GM19397 (cell line): ENCODE measurements at regions not wholly inside any gene's neighbourhood (a gene's known extent, or its start where the extent isn't known, plus 50 kb on each side); places are given as distances from the start of the nearest gene placed in this dataset.

Source experiments
- ATAC-seq: cut with Tn5 transposase; IDR thresholded peaks from one replicate; pipeline ENCODE4 v1.9.1; 2021; ENCODE audit warnings: mild to moderate bottlenecking, moderate library complexity; ENCODE audit not compliant: unreplicated experiment

DNA sequence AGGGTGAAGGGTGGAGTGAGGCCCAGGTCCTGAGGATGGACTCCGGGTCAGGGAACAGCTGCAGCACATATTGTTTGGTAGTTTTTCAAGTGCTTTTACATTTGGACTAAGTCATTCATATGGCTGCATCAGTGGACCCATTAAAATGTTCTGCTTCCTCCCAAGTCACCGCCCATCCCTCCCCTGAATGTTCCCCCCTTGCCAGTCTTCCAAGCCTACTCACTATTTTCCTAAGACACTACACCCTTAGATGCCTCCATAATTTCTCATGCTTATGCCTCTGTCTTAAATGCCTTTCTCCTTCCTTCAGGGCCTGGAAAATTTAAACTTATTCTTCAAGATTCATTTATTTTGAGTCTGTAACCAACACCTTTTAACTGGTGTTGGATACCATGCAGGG lies 86.6 kb upstream of the NR4A3 start:
- no peak for ATAC-seq

DNA sequence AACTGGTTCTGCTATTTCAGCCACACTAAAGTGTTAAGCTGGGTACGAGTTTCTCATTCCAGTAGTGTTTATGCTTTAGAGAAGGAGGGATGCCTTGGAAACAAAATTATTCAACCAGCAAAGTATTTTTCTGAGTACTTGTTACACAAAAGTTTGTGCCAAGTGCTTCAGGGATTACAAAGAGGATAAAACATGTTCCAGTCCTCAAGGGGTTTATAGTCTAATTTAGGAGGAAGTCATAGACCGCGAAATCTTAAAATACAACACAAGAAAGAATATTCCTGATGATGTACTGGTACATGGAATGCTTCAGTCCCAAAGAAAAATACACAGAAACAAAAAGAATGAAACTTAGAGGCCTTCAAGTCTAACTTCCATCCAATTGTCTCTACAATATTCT lies 85.4 kb upstream of the NR4A3 start:
- no peak for ATAC-seq

DNA sequence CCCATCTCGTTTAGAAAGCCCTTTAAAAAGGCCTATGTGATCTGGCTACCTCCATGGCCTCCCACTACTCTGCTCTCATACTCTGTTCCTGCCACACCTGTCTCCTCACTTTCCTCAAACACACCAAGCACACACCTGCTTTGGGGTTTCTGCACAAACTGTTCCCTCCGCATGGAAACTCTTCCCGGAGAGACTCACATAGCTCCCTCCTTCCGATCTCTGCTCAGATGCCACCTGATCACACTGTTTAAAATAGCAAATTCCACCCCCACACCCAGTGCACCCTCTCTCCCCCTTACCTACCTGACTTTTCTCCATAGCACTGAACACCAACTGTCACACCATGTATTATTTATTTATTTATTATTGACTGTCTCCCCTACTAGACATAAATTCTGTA lies 84.0 kb upstream of the NR4A3 start:
- no peak for ATAC-seq

DNA sequence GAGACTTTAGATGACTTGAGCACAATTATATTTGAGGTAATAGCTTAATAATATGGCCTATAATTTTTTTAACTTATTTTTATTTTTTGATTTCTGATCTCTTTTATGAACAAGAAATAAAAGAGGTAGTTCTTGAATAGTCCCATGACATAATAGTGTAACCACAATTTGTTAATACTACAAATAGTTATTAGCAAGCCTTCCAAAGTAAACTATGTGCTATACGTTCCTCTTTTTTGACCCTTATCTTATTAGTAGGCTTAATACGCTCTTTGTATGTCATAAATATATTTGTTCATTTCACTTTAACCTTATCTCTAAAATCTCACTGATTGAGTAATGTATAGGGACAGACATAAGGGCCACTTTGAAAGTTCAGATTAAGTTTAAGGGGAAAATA lies 78.7 kb upstream of the NR4A3 start:
- ATAC-seq: no peak

DNA sequence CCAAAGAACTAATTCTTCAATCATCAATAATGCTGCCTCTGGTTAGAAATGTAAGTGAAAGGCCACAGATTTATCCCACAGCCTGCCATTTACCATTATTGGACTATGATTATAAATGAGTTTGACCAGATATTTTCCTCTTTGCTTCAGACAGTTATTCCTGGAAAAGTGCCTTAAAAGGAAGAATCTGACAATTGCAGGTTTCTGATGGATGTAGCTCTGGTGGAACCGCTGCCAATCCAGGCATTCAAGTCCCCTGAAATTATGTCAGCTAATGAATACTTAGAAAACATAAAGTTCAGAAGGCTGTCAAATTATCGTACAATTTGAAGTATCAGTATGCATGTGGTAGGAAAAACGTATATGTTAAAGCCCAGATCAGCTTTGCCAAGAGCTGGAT lies 78.2 kb upstream of the NR4A3 start:
- no peak for ATAC-seq

DNA sequence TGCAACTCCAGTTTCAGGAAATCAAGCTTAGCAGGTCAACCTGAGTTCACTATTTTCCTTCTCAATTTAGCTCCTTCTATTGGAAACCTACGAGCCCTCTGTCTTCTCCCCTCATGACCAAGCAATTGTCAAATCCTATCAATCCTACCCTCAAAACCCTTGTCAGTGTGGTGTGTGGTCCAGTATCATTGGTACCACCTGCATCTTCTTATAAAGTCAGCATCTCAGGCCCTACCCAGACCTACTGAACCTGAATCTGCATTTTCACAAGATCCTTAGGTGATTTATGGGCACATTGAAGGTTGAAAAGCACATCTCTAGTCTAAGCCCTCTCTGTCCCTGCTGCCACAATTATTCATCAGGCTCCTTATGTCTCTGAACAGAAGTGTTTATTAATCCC lies 77.6 kb upstream of the NR4A3 start:
- ATAC-seq: no peak

DNA sequence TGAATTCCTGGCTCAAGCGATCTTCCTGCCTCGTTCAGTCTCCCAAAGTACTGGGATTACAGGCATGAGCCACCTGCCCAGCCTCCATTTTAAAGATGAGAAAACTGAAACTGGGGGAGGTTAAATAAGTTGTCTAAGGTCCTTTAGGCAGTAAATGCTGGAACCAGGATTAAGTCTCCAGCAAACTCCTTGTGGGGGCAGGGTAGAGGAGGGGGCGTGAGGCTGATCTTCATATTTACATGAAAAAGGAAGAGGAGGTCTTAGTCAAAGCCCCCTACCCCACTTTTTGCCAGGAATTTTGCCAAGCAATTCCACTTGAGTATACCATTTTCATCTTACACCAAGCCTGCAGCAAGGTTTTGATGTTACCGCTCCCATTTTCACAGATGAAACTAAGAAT lies 76.6 kb upstream of the NR4A3 start:
- ATAC-seq: no peak

DNA sequence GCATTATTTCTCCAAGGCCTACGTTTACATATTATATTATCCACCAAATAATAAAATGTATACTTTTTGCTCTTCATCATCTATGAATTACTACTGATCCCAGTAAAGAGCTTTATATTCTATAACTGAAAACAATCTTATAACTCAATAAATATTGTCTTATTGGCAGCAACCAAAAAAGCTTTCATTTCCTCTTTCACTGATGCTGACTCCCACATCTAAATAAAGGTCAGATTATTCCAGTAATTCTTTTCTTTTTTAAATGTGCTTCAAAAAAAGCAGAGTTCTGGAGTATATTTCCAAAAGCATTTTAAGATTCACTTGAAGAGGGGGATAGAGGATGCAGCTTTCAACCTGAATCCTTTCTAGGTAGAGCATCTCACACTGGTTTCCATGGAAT lies 75.3 kb upstream of the NR4A3 start:
- ATAC-seq: no peak

DNA sequence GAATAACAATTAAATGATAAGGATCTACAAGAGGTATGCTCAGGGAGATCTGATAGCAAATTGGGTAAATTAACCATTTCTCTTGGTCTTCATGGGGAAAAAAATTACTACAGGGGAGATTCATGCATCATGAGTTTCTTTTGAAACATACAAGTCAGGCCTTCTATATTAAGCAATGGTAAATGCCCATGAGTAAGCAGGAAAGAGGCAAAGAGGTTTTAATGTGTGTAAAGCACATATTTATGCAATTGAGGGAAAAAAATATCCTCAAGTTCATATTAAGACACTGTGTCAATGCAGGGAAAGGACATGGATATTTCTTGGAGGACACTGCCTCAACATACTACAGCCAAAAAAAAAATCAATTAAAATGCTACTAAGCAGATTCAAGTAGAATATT lies 73.4 kb upstream of the NR4A3 start:
- ATAC-seq: no peak

DNA sequence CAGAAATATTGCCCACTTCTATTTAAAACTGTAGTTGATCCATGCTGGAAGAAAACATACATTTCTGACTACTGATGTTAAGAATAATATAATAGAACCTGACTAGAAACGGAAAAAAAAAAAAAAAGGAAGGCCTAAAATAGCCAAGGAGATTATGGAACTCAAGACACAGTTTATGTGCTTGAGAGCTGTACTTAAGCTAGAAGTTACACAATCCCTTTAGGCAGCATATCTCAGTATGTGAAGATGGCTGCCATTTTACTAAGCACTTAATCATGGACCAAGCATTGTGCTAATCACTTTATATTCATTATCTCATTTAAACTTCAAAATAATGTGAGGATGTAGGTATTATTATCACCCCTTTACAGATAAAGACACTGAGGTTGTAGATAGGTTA lies 73.0 kb upstream of the NR4A3 start:
- no peak for ATAC-seq

DNA sequence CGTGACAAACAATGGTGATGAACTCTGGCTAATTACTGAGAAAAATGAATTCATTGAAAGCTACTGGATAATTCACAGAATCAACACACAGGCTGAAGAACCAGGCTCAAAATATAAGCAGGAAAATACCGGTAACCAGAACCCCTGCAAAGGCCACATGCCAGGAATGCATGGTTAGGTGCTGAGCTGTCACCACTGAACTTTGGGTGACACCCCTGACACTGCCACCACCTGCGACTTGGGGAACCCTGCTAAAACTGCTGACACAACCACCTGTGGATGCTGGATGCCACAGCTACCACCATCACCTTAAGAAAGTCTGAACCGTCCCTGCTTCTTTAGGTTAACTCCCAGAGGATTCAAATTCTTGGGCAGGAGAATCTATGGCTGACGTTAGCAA lies 72.0 kb upstream of the NR4A3 start:
- no peak for ATAC-seq

DNA sequence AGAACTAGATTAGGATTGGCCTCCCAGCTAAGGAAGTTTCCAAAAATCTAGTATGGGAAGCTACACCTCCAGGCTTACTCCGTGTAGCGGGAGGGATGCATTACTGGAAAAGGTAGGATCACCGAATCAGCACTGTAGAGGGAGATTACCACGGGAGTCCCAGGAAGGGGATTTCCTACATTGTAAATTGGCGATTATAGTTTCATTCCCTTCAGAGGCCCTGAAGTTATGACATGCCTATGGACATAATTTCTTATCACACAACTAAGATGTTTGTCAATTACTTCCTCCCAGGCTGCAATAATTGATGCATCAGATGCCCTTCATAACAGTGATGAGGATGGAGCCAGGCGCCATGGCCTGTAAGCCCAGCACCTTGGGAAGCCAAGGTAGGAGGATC lies 71.2 kb upstream of the NR4A3 start:
- no peak for ATAC-seq

DNA sequence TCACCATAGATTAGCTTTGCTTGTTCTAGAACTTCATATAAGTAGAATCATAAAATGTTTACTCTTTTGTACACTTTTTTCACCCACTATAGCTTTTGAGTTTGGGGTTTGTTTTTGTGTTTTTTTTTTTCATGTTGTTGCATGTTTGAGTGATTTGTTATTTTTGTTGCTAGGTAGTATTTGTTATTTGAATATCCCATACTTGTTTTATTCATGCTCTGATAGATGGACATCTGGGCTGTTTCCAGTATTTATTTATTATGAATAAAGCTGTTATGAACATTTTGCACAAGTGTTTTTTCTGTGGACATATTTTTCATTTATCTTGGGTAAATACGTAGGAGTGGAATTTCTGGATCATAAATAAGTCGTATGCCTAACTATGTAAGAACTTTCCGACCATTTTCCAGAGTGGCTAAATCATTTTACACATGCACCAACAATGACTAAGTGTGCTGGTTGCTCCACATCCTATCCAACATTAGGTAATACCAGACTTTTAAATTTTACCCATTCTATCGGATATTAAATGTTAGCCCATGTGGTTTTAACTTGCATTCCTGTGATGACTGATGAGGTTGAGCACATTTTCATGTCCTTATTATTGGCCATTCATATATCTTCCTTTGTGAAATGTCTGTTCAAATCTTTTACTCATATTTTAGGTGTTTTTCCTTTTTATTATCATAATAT lies 69.1 kb upstream of the NR4A3 start:
- no peak for ATAC-seq

DNA sequence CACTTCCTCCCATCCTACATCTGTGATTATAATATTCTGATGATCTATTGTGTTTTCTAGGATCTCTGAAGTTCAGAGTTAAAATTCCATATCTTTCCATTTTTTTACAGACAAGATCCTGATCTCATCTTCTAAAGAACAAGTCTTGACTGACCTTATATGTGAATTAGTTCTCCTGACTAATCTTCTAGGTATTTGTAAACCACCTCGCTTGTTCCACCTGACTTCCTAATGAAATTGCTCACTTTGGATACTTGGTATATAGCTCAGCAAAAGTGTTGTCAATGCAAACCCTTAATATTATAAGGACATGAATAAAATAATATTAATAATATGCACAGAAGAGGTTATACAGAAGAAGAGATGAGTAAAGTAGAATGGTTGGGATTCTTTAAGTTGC lies 68.2 kb upstream of the NR4A3 start:
- ATAC-seq: no peak

DNA sequence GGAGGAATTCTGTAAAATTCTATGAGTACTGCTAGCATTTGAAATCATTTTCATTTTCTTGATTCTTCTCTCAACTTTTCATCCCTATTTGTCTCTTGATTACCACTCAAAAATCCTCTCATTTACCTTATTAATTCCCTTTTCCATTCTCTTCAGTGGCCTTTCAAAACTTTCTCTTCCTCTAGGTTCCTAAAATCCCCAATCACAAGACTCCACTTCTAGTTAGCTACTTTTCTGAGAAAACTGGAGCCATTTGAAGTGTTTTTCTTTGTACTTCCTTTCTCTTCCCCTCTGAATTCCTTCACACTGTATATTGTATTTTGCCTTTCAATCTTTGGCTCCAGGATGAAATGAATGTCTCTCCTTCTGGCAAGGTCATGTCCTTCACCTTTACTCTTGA lies 61.3 kb upstream of the NR4A3 start:
- no peak for ATAC-seq

DNA sequence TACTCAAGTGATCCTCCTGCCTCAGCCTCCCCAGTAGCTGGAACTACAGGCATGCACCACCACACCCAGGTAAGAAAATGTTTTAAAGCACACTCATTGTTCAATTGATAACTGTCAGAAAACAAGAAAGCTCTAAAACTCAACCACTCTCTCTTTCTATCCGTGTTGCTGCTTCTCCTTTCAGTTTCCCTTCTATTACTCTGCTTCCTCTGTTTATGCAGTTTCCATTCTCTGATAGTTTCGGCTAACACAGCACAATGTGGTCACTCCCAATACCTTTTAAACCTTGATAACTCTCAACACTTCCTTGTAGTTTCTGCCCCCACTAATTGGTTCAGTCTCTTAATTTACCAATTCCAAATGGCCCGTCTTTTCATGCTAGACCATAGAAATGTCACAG lies 59.2 kb upstream of the NR4A3 start:
- peak; percentile 94 for ATAC-seq
